ENCODE measurements at regions not wholly inside any gene's neighbourhood (a gene's known extent, or its start where the extent isn't known, plus 50 kb on each side); places are given as distances from the start of the nearest gene placed in this dataset.

DNA sequence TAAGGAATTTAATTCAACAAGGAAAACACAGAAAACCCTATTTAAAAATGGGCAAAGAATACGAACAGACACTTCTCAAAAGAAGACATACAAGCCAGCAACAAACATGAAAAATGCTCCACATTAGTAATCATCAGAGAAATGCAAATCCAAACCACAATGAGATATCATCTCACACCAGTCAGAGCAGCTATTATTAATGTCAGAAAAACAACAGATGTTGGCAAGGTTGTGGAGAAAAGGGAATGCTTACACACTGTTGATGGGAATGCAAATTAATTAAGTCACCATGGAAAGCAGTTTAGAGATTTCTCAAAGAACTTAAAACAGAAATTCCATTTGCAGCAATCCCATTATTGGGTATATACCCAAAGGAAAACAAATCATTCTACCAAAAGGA is 55.2 kb downstream of the GCC1 start:
- no peak for DNase-seq
- Histone ChIP-seq H3K4me1 (no peaks in the 10 kb centered on the region), H3K27me3 (no peaks in the 10 kb centered on the region), H3K27ac (no peak overlapping the region), H3K9me3 (peaks cover 5% of the 10 kb centered on the region), H3K36me3 (no peaks in the 10 kb centered on the region), H3K4me3 (no peak overlapping the region)
- intact Hi-C loops (cut with DNase I): no loop called here
- TF ChIP-seq, protein P1, sequence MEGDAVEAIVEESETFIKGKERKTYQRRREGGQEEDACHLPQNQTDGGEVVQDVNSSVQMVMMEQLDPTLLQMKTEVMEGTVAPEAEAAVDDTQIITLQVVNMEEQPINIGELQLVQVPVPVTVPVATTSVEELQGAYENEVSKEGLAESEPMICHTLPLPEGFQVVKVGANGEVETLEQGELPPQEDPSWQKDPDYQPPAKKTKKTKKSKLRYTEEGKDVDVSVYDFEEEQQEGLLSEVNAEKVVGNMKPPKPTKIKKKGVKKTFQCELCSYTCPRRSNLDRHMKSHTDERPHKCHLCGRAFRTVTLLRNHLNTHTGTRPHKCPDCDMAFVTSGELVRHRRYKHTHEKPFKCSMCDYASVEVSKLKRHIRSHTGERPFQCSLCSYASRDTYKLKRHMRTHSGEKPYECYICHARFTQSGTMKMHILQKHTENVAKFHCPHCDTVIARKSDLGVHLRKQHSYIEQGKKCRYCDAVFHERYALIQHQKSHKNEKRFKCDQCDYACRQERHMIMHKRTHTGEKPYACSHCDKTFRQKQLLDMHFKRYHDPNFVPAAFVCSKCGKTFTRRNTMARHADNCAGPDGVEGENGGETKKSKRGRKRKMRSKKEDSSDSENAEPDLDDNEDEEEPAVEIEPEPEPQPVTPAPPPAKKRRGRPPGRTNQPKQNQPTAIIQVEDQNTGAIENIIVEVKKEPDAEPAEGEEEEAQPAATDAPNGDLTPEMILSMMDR (IDR thresholded peaks at IDR 0.05): no peak
- no peak for ATAC-seq

DNA sequence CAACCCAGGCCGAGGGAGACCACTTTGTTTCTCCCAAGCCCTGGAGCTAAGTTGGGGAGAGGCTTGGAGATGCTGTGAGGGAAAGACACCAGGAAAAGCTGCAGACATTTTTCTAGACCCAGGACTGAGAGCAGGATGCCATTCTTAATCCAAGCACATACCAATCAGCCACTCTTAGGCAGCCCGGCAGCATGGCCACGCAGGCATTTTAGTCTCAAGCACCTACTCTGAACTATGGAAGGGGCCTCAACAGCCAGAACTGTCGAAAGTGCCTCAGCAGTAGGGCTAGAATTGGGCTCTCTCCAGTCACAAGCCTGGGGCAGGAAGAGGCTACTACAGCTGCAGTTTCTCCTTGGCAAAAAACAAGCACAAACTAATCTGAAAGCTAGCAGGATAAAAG is 57.8 kb downstream of the GCC1 start:
- Histone ChIP-seq H3K4me3 (no peak overlapping the region), H3K9me3 (peaks cover 5% of the 10 kb centered on the region), H3K4me1 (no peaks in the 10 kb centered on the region), H3K27ac (no peak overlapping the region), H3K27me3 (no peaks in the 10 kb centered on the region), H3K36me3 (no peaks in the 10 kb centered on the region)
- ATAC-seq: no peak
- no peak for DNase-seq
- intact Hi-C loops (cut with DNase I): no loop called here
- TF ChIP-seq, protein P1 (IDR thresholded peaks at IDR 0.05): no peak

- Histone ChIP-seq H3K27me3 (no peaks in the 10 kb centered on the region), H3K36me3 (no peaks in the 10 kb centered on the region), H3K4me1 (no peaks in the 10 kb centered on the region), H3K9me3 (peaks cover 5% of the 10 kb centered on the region), H3K27ac (no peak overlapping the region), H3K4me3 (no peak overlapping the region)
- DNase-seq: no peak
- intact Hi-C loops (cut with DNase I): no loop called here
- no peak for ATAC-seq
- TF ChIP-seq, protein P1 (IDR thresholded peaks at IDR 0.05): no peak
Observed at GRCh38 chr7:127525866-127526480, 59.4 kb downstream of the GCC1 start.

DNA sequence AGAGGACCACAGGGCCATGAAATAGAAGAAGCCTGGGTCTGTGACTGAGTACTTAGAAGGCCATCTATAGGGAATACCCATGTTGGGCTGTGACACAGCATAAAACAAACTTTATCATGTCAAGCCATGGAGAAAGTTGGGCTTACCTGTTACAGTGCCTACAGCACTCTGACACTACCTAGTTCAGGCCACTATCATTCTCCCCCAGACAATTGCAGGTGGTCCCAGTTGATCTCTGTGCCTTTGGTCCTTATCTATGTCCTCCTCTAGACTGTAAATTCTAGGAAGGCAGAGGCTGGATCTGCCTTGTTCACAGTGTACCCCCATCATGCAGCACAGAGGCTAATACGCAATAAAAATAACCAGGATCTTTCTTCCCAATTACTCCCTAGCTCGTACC is 69.1 kb downstream of the GCC1 start:
- no peaks in the 10 kb centered on the region for H3K9me3 ChIP-seq
- TF ChIP-seq, protein P1 (IDR thresholded peaks at IDR 0.05): no peak
- H3K27me3 ChIP-seq: no peaks in the 10 kb centered on the region

GRCh38 chr7:127514499-127514898 is 70.9 kb downstream of the GCC1 start:
- Histone ChIP-seq H3K4me3 (no peak overlapping the region), H3K27me3 (no peaks in the 10 kb centered on the region), H3K9me3 (no peaks in the 10 kb centered on the region), H3K4me1 (no peaks in the 10 kb centered on the region), H3K27ac (no peak overlapping the region), H3K36me3 (no peaks in the 10 kb centered on the region)
- TF ChIP-seq, protein P1 (IDR thresholded peaks at IDR 0.05): peak; percentile 41
- peak; percentile 66 for ATAC-seq
- intact Hi-C loops (cut with DNase I): no loop called here
- no peak for DNase-seq

More for the DNA sequence above, 69.1 kb downstream of the GCC1 start:
- no peak overlapping the region for H3K4me3 ChIP-seq
- intact Hi-C loops (cut with DNase I): no loop called here
- ATAC-seq (no peak), DNase-seq (no peak)
- H3K36me3 ChIP-seq: no peaks in the 10 kb centered on the region
- H3K4me1 ChIP-seq: no peaks in the 10 kb centered on the region
- H3K27ac ChIP-seq: no peak overlapping the region

DNA sequence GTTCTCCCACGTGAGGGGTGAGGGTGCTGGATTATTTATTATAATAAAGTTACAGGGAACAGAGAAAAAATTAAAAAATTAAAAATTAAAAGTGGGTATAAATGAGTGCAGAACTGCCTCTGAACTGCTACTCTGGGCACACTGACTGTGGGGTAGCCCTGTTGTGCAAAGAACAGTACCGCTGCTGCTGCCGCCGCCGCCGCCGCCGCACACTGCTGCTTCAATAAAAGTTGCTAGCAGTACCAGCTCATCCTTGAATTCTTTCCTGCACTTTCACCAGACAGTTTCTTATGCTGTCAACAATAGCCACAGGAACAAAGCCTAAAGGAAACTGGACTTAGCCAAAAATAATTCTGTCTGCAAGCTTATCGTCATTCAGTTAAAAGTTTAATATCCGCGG is 72.1 kb downstream of the GCC1 start:
- Histone ChIP-seq H3K4me3 (no peak overlapping the region), H3K9me3 (no peaks in the 10 kb centered on the region), H3K27me3 (no peaks in the 10 kb centered on the region), H3K4me1 (no peaks in the 10 kb centered on the region), H3K27ac (no peak overlapping the region), H3K36me3 (no peaks in the 10 kb centered on the region)
- no peak for DNase-seq
- ATAC-seq: no peak
- intact Hi-C loops (cut with DNase I): no loop called here
- TF ChIP-seq, protein P1 (IDR thresholded peaks at IDR 0.05): no peak

Measured in upper lobe of right lung (tissue), 1 donor.